ENCODE measurements at regions not wholly inside any gene's neighbourhood (a gene's known extent, or its start where the extent isn't known, plus 50 kb on each side); places are given as distances from the start of the nearest gene placed in this dataset.

- no peak overlapping the region for H3K4me2 ChIP-seq
Measured at GRCh38 chr20:43794326-43794725, 67.5 kb upstream of the GTSF1L start.

More at GRCh38 chr20:43794326-43794725, 67.5 kb upstream of the GTSF1L start:
- Histone ChIP-seq H2AFZ (no peak overlapping the region), H4K20me1 (replicated peaks; ENCODE audit: insufficient read depth) (no peaks in the 10 kb centered on the region), H3F3A (replicated peaks; ENCODE audit: low read depth) (no peaks in the 10 kb centered on the region), H3K79me2 (replicated peaks; ENCODE audit: insufficient read depth) (no peaks in the 10 kb centered on the region), H3K4me1 (ENCODE audit: insufficient read depth) (no peaks in the 10 kb centered on the region), H3K27me3 (ENCODE audit: insufficient read depth) (no peaks in the 10 kb centered on the region), H3K9me2 (ENCODE audit: insufficient read depth) (0 out of 2 replicates have a peak, but pooled peaks cover 3% of the 10 kb centered on the region), H3K4me3 (no peak overlapping the region), H3K36me3 (ENCODE audit: insufficient read depth) (no peaks in the 10 kb centered on the region), H3K27ac (ENCODE audit: low read depth) (no peak overlapping the region)
- peaks cover 33% of the 10 kb centered on the region for H3K9me3 Mint-ChIP-seq
- ATAC-seq: no peak
- no peak for TF ChIP-seq EZH2phosphoT487 (IDR thresholded peaks at IDR 0.05; ENCODE audit: unreplicated experiment)
- no peak for TF ChIP-seq POLR2AphosphoS5 (IDR thresholded peaks at IDR 0.05; ENCODE audit: low read depth)
- TF ChIP-seq STAT1 (IDR thresholded peaks at IDR 0.05; ENCODE audit: unreplicated experiment): no peak
- TF ChIP-seq ZNF114 (CRISPR knock-in tag; IDR thresholded peaks at IDR 0.05): no peak
- TF ChIP-seq ZNF331 (CRISPR knock-in tag; IDR thresholded peaks at IDR 0.05; ENCODE audit: low read depth): no peak
- TF ChIP-seq ETS1 (IDR thresholded peaks at IDR 0.05): no peak
- TF ChIP-seq REST (IDR thresholded peaks at IDR 0.05; ENCODE audit: unreplicated experiment): no peak
- TF ChIP-seq EZH2 (IDR thresholded peaks at IDR 0.05; ENCODE audit: low read depth, unreplicated experiment): no peak
- no peak for TF ChIP-seq ZNF462 (CRISPR knock-in tag; IDR thresholded peaks at IDR 0.05)
- H3K4me1 Mint-ChIP-seq: no peaks in the 10 kb centered on the region
- no peak for DNase-seq (ENCODE audit: low spot score)
- no peaks in the 10 kb centered on the region; the same call in 2 of the 3 replicates for H3K36me3 Mint-ChIP-seq (ENCODE audit: low read depth)
- no peak overlapping the region for H3K4me3 Mint-ChIP-seq
- no peak overlapping the region for H3K27ac Mint-ChIP-seq
- no peaks in the 10 kb centered on the region for H3K27me3 Mint-ChIP-seq (ENCODE audit: insufficient read depth, low read depth, poor library complexity)
